Mesenchymal stem cell (in vitro differentiated cells and primary cell): ENCODE measurements at regions not wholly inside any gene's neighbourhood (a gene's known extent, or its start where the extent isn't known, plus 50 kb on each side); places are given as distances from the start of the nearest gene placed in this dataset.
"Not testable (repeated sequence)": the region's sequence is repeated elsewhere in the genome, so short reads cannot be mapped to it uniquely, and the experiment has no call there.

Source experiments
- DNase-seq: peaks from one replicate; pipeline ENCODE4 v3.0.0-alpha.2; 2013
- H2AFZ ChIP-seq: one replicate; pipeline ENCODE4 v1.6.1; 2013; ENCODE audit warnings: low read depth, mild to moderate bottlenecking, control low read depth, inconsistent platforms, low read length, moderate library complexity
- H2AK5ac ChIP-seq: 2 replicates; pipeline ENCODE4 v1.6.1; 2013; ENCODE audit warnings: low read length, moderate library complexity, mild to moderate bottlenecking, inconsistent platforms; ENCODE audit not compliant: severe bottlenecking
- H2BK120ac ChIP-seq: one replicate; pipeline ENCODE4 v1.6.1; 2013; ENCODE audit warnings: low read depth, mild to moderate bottlenecking, inconsistent platforms, low read length, moderate library complexity
- H2BK12ac ChIP-seq, 2 experiments: one replicate each; pipeline ENCODE4 v1.6.1; 2013; ENCODE audit warnings: inconsistent platforms in 2 of 2, low read length in 2 of 2, mild to moderate bottlenecking in 2 of 2, moderate library complexity in 2 of 2, control low read depth in 1 of 2
- H2BK15ac ChIP-seq: one replicate; pipeline ENCODE4 v1.6.1; 2013; ENCODE audit warnings: mild to moderate bottlenecking, low read depth, inconsistent platforms; ENCODE audit not compliant: poor library complexity, severe bottlenecking
- H2BK5ac ChIP-seq: 2 replicates; pipeline ENCODE4 v1.6.1; 2013; ENCODE audit warnings: low read depth, mild to moderate bottlenecking, low read length, control low read depth, inconsistent platforms; ENCODE audit not compliant: poor library complexity, severe bottlenecking
- H3K14ac ChIP-seq, 2 experiments: one replicate each; pipeline ENCODE4 v1.6.1; 2013; ENCODE audit warnings: inconsistent platforms in 2 of 2, low read length in 2 of 2, control low read depth in 1 of 2, mild to moderate bottlenecking in 1 of 2, moderate library complexity in 1 of 2
- H3K18ac ChIP-seq, 2 experiments: one replicate each; pipeline ENCODE4 v1.6.1; 2013; ENCODE audit warnings: inconsistent platforms in 2 of 2, low read length in 2 of 2, control low read depth in 1 of 2, low read depth in 1 of 2, mild to moderate bottlenecking in 1 of 2
- H3K23ac ChIP-seq, 2 experiments: one replicate each; pipeline ENCODE4 v1.6.1; 2013; ENCODE audit warnings: inconsistent platforms in 2 of 2, low read length in 2 of 2, mild to moderate bottlenecking in 2 of 2, moderate library complexity in 2 of 2, control low read depth in 1 of 2
- H3K27ac ChIP-seq: 2 replicates; pipeline ENCODE4 v1.5.1; 2013; ENCODE audit warnings: mild to moderate bottlenecking, moderate library complexity, low read length, control low read depth, inconsistent platforms; ENCODE audit not compliant: poor library complexity, severe bottlenecking
- H3K27me3 ChIP-seq, 2 experiments: 2 replicates each; pipeline versions ENCODE4 v1.6.1 to v1.7.0; 2013; ENCODE audit warnings: low read length in 2 of 2, mild to moderate bottlenecking in 2 of 2, moderate library complexity in 2 of 2, control low read depth in 1 of 2, inconsistent platforms in 1 of 2; ENCODE audit not compliant: control insufficient read depth in 1 of 2, insufficient read depth in 1 of 2
- H3K36me3 ChIP-seq, 2 experiments: 2 replicates each; pipeline versions ENCODE4 v1.6.1 to v1.7.0; 2013; ENCODE audit warnings: low read length in 2 of 2, control low read depth in 1 of 2, inconsistent platforms in 1 of 2, low read depth in 1 of 2, mild to moderate bottlenecking in 1 of 2; ENCODE audit not compliant: insufficient read depth in 2 of 2, control insufficient read depth in 1 of 2
- H3K4ac ChIP-seq, 2 experiments: one replicate each; pipeline ENCODE4 v1.6.1; 2013; ENCODE audit warnings: inconsistent platforms in 2 of 2, low read length in 2 of 2, mild to moderate bottlenecking in 2 of 2, moderate library complexity in 2 of 2, control low read depth in 1 of 2, low read depth in 1 of 2
- H3K4me1 ChIP-seq: 2 replicates; pipeline ENCODE4 v1.6.1; 2013; ENCODE audit warnings: low read depth, low read length, control low read depth; ENCODE audit not compliant: control insufficient read depth, insufficient read depth
- H3K4me2 ChIP-seq: 2 replicates; pipeline ENCODE4 v1.6.1; 2013; ENCODE audit warnings: low read length, mild to moderate bottlenecking, inconsistent platforms; ENCODE audit not compliant: poor library complexity, severe bottlenecking
- H3K4me3 ChIP-seq, 2 experiments: 2 replicates each; pipeline versions ENCODE4 v1.5.1 to v1.7.0; 2013; ENCODE audit warnings: low read length in 2 of 2, mild to moderate bottlenecking in 2 of 2, control low read depth in 1 of 2, low read depth in 1 of 2; ENCODE audit not compliant: insufficient read depth in 1 of 2
- H3K79me1 ChIP-seq: replicated peaks from 2 replicates; pipeline ENCODE4 v1.6.1; 2013; ENCODE audit warnings: mild to moderate bottlenecking, control low read depth, low read length, inconsistent platforms; ENCODE audit not compliant: poor library complexity, severe bottlenecking
- H3K9ac ChIP-seq: 2 replicates; pipeline ENCODE4 v1.7.0; 2013; ENCODE audit warnings: mild to moderate bottlenecking, low read length, moderate library complexity
- H3K9me3 ChIP-seq: 2 replicates; pipeline ENCODE4 v1.7.0; 2013; ENCODE audit warnings: mild to moderate bottlenecking, low read length; ENCODE audit not compliant: control insufficient read depth
- H4K8ac ChIP-seq: one replicate; pipeline ENCODE4 v1.6.1; 2013; ENCODE audit warnings: inconsistent platforms, mild to moderate bottlenecking, low read length, moderate library complexity
- H4K91ac ChIP-seq: one replicate; pipeline ENCODE4 v1.6.1; 2013; ENCODE audit warnings: mild to moderate bottlenecking, low read length, inconsistent platforms
- WGBS: methylation state at CpG from one replicate; pipeline ENCODE4 v1.1.7; 2013; ENCODE audit warnings: mixed read lengths; 5-methylcytosine and 5-hydroxymethylcytosine counted together

DNA sequence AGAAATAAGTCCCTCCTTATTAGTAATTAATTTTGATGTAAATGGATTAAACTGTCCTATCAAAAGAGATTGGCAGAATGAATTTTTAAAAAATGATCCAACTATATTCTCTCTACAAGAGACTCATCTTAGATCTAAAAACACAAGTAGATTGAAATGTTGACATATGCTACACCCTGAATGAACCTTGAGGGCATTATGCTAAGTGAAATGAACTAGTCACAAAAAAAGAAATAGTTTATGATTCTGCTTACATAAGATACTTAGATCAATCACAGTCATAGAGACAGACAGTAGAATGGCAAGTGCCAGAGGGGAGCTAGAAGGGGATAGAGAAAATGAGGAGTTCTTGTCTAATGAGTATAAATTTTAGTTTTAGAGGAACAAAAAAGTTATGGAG lies 849.8 kb downstream of the CDH11 start:
- Histone ChIP-seq H3K4me1 (no peaks in the 10 kb centered on the region), H3K4me3 (no peak overlapping the region), H4K8ac (no peak overlapping the region), H3K36me3 (no peaks in the 10 kb centered on the region), H3K9me3 (peaks cover 7% of the 10 kb centered on the region), H3K79me1 (no peaks in the 10 kb centered on the region), H3K9ac (no peak overlapping the region), H2BK15ac (no peak overlapping the region), H4K91ac (no peak overlapping the region), H3K23ac (no peak overlapping the region), H2BK12ac (no peak overlapping the region), H2AK5ac (no peak overlapping the region), H2BK120ac (no peak overlapping the region), H3K14ac (no peak overlapping the region), H3K4me2 (no peak overlapping the region), H2BK5ac (no peak overlapping the region), H3K27me3 (no peaks in the 10 kb centered on the region), H3K18ac (no peak overlapping the region), H3K4ac (no peak overlapping the region), H2AFZ (no peak overlapping the region), H3K27ac (no peak overlapping the region)
- DNase-seq = no peak

DNA sequence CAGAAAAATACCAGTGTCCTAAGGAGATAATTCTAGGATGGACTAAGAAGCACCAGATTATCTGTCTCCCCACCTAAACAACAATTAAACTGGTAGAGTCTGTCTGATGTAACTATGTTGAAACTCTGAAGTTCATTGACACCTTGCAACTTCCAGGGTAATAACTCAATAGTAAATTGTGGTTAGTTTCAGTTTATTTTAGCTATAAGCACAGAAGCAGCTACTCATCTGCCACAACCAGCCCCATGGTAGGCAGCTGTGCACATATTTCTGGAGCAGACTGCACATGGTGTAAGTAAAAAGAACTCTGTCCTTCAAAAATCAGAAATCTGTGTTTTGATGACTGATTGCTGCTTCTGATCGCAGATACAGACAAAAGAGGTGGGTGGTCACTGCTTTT lies 852.1 kb downstream of the CDH11 start:
- Histone ChIP-seq H3K36me3 (no peaks in the 10 kb centered on the region), H3K23ac (no peak overlapping the region), H3K18ac (no peak overlapping the region), H3K9me3 (peaks cover 7% of the 10 kb centered on the region), H3K4ac (no peak overlapping the region), H2BK120ac (no peak overlapping the region), H4K8ac (no peak overlapping the region), H2BK5ac (no peak overlapping the region), H3K4me2 (no peak overlapping the region), H3K79me1 (no peaks in the 10 kb centered on the region), H2BK12ac (no peak overlapping the region), H3K14ac (no peak overlapping the region), H4K91ac (no peak overlapping the region), H3K9ac (no peak overlapping the region), H3K4me3 (no peak overlapping the region), H2BK15ac (no peak overlapping the region), H3K4me1 (no peaks in the 10 kb centered on the region), H3K27ac (no peak overlapping the region), H3K27me3 (no peaks in the 10 kb centered on the region), H2AFZ (no peak overlapping the region), H2AK5ac (no peak overlapping the region)
- peak; percentile 56 for DNase-seq
- 57% methylated on average over 1 of the region's 1 CpG for WGBS

DNA sequence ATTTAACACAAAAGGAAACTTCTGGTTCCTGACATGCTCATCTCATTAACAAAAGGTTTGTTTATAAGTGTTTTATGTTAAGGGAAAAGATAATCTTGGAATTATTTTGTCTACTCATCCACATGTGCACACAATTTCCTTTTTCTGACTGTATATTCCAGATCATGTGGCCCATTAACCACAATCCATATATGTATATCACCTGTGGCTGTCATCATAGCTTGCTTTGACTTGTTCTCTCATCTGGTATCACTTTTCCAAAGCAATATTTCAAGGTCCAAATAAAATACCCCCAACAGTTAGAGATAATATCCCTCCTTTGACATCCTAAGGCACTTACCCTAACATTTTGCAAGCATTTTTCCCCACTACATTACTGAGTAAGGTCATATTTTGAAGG lies 856.1 kb downstream of the CDH11 start:
- no peak overlapping the region for H2BK5ac ChIP-seq
- H3K4me3 ChIP-seq = no peak overlapping the region
- no peak overlapping the region for H2AK5ac ChIP-seq
- H4K8ac ChIP-seq = no peak overlapping the region
- H2BK120ac ChIP-seq = no peak overlapping the region
- H3K23ac ChIP-seq = no peak overlapping the region
- no peak overlapping the region for H3K27ac ChIP-seq
- no peaks in the 10 kb centered on the region for H3K79me1 ChIP-seq
- no peak overlapping the region for H2BK15ac ChIP-seq
- no peak for DNase-seq
- H3K18ac ChIP-seq = no peak overlapping the region
- H3K4ac ChIP-seq = no peak overlapping the region
- no peaks in the 10 kb centered on the region for H3K36me3 ChIP-seq
- no peak overlapping the region for H3K9ac ChIP-seq
- H4K91ac ChIP-seq = no peak overlapping the region
- H3K14ac ChIP-seq = no peak overlapping the region
- H3K4me1 ChIP-seq = no peaks in the 10 kb centered on the region
- H3K9me3 ChIP-seq = peaks cover 7% of the 10 kb centered on the region
- no peak overlapping the region for H3K4me2 ChIP-seq
- H2BK12ac ChIP-seq = no peak overlapping the region
- no peaks in the 10 kb centered on the region for H3K27me3 ChIP-seq
- no peak overlapping the region for H2AFZ ChIP-seq

DNA sequence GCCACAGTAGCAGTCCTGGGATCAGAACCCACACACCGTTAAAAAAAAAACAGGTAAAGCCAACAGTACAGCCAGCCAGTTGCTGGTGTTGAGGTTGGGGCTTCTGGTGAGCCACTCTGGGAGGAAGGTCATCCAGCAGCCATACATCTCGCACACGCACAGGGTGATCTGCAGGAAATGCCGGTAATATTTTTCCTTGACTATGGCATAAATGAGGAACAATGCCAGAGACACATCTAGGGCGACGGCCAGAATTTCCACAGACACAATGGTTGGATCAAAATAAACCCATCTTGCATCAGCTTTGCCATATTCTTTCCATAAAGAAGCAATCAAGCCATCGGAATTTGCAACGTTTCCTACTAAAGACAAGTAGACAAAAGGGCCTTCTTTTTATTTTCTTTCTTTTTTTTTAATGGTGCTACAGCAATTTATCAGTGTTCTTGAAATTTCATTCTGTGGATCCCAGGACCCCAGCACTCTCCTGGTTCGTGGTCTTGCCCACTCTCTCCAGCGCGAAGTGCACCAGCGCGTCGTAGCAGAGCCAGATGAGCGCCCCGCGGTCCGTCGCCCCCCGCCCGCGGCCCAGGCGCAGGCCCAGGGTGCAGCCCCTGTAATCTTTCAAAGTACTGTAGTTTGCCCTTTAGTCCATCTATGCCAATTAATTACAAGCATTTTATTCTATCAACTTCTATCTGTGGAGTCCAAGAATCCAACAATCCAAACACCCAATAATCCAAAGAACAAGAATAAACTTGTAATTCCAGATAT lies 861.0 kb downstream of the CDH11 start:
- H3K4ac ChIP-seq, H2BK15ac ChIP-seq, H2BK12ac ChIP-seq, H2AK5ac ChIP-seq, H3K9ac ChIP-seq, H3K23ac ChIP-seq, H2BK120ac ChIP-seq, H3K27ac ChIP-seq, H3K79me1 ChIP-seq, H3K27me3 ChIP-seq, H3K4me1 ChIP-seq, H2BK5ac ChIP-seq, H2AFZ ChIP-seq, H4K8ac ChIP-seq, H3K14ac ChIP-seq, H3K18ac ChIP-seq, H3K9me3 ChIP-seq, DNase-seq, H3K4me2 ChIP-seq, H4K91ac ChIP-seq, H3K36me3 ChIP-seq, H3K4me3 ChIP-seq: not testable (repeated sequence)
- 96% methylated on average over 21 of the region's 23 CpGs for WGBS
